Right lobe of liver (tissue), 4 donors: ENCODE measurements at regions not wholly inside any gene's neighbourhood (a gene's known extent, or its start where the extent isn't known, plus 50 kb on each side); places are given as distances from the start of the nearest gene placed in this dataset.

ENCODE experiments used
- CTCF ChIP-seq, 4 donors: fragments of 200-600 bp in 3 of 4; fragments of 450-650 bp in 1 of 4; IDR thresholded peaks; one replicate each; pipeline versions ENCODE4 v1.5.1 to v1.8.0; 2016 to 2022; ENCODE audit warnings: antibody characterized with exemption in 4 of 4, mild to moderate bottlenecking in 2 of 4
- POLR2A ChIP-seq: fragments of 450-650 bp; IDR thresholded peaks from one replicate; pipeline ENCODE4 v1.6.1; 2017; ENCODE audit warnings: antibody characterized with exemption, mild to moderate bottlenecking
- donor health status: DM: no; HTN: no; CAD: no.
- donor health status: DM: no; HTN: no; CAD: no.
- donor health status: DM: no; HTN: yes; CAD: no.

- TF ChIP-seq CTCF (IDR thresholded peaks at IDR 0.05) (no peak), POLR2A (no peak)
These were observed 668.2 kb upstream of the GJE1 start for GRCh38 chr6:141464490-141464889.
